ENCODE measurements at regions not wholly inside any gene's neighbourhood (a gene's known extent, or its start where the extent isn't known, plus 50 kb on each side); places are given as distances from the start of the nearest gene placed in this dataset.
"Not testable (repeated sequence)": the region's sequence is repeated elsewhere in the genome, so short reads cannot be mapped to it uniquely, and the experiment has no call there.

DNA sequence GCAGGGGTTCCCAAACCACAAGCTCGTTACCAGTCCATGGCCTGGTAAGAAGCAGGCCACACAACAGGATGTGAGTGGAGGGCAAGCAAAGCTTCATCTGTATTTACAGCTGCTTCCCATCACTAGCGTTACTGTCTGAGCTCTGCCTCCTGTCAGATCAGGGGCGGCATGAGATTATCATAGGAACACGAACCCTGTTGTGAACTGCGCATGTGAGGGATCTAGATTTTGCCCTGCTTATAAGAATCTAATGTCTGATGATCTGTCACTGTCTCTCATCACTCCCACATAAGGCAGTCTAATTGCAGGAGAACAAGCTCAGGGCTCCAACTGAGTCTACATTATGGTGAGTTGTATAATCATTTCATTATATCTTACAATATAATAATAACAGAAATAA, 677.4 kb upstream of the SLITRK6 start:
- H3K4me3 ChIP-seq (ENCODE audit: low read depth, low read length), result no peak overlapping the region
- TF ChIP-seq, protein P1, sequence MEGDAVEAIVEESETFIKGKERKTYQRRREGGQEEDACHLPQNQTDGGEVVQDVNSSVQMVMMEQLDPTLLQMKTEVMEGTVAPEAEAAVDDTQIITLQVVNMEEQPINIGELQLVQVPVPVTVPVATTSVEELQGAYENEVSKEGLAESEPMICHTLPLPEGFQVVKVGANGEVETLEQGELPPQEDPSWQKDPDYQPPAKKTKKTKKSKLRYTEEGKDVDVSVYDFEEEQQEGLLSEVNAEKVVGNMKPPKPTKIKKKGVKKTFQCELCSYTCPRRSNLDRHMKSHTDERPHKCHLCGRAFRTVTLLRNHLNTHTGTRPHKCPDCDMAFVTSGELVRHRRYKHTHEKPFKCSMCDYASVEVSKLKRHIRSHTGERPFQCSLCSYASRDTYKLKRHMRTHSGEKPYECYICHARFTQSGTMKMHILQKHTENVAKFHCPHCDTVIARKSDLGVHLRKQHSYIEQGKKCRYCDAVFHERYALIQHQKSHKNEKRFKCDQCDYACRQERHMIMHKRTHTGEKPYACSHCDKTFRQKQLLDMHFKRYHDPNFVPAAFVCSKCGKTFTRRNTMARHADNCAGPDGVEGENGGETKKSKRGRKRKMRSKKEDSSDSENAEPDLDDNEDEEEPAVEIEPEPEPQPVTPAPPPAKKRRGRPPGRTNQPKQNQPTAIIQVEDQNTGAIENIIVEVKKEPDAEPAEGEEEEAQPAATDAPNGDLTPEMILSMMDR (IDR thresholded peaks at IDR 0.05; ENCODE audit: insufficient read depth, low read depth, low read length, missing control alignments), result no peak

DNA sequence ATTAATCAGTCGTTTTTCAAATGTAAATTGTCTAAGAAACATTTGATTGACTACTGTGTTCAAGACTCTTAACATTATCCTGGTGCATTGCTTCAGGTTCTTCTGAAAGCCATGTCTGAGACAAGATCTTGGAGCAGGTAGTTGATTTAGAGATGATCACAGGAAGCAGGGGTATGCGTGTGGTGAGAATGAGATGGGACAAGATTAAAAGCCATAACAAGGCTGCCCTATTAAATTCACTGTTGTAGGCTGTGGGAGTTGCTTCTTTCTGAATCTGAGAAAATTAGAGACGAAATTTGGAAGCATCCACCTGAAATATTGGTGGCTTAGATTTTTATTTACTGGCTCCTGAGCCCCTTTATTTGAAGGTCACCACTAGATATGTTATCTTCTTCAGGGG, 687.4 kb upstream of the SLITRK6 start:
- no peak overlapping the region for H3K4me3 ChIP-seq (ENCODE audit: low read depth, low read length)
- TF ChIP-seq, protein P1 (IDR thresholded peaks at IDR 0.05; ENCODE audit: insufficient read depth, low read depth, low read length, missing control alignments), result no peak
- DNase-seq (ENCODE audit: low read depth), result no peak

More for the DNA sequence above, 677.4 kb upstream of the SLITRK6 start:
- DNase-seq (ENCODE audit: low read depth), result no peak

DNA sequence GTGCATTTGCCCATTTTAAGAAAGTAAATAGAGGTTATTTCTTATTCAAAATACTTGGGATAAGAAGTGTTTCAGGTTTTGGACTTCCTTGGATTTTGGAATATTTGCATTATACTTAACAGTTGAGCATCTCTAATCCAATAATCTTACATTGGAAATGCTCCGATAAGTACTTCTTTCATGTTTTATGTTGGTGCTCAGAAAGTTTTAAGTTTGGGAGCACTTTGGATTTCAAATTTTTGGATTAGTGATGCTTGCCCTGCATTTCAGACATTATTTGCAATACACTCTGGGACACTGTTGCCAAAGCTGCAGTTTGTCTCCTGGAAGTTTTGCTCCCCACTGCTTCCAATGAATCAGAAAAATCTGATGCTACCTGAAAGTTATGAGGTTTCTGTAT, 691.9 kb upstream of the SLITRK6 start:
- TF ChIP-seq, protein P1 (IDR thresholded peaks at IDR 0.05; ENCODE audit: insufficient read depth, low read depth, low read length, missing control alignments), result no peak
- DNase-seq (ENCODE audit: low read depth), result no peak
- no peak overlapping the region for H3K4me3 ChIP-seq (ENCODE audit: low read depth, low read length)

DNA sequence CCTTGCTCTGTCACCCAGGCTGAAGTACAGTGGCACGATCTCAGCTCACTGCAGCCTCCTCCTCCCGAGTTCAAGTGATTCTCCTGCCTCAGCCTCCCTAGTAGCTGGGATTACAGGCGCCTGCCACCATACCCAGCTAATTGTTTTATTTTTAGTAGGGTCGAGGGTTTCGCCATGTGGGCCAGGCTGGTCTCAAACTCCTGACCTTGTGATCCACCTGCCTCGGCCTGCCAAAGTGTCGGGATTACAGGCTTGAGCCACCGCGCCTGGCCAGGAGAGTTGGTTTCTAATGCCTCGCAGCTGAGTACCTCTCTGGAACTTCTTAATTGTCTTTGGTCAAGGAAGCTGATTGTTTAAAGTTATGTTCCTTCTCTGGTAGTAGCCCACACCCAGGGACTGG, 702.7 kb upstream of the SLITRK6 start:
- H3K4me3 ChIP-seq (ENCODE audit: low read depth, low read length); DNase-seq (ENCODE audit: low read depth): not testable (repeated sequence)

DNA sequence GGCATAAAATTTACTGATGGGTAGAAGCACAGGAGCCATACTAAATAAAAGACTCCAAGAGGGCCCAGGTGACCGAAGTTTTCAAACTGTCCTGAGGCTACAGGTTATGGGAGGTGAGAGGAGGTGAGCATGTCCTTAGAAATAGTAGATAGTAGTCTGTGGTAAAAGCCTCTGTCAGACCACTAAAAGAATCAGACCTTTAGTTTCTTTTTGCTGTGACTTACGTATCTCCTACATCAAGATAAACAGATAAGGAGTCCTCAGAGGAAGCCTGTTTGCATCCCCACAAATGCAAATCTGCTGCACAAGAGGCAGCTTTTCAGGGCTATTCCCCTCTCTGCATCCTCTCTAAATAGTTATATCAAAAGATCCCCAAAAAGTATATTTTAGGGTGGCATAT, 711.6 kb upstream of the SLITRK6 start:
- DNase-seq (ENCODE audit: low read depth), result no peak
- TF ChIP-seq, protein P1 (IDR thresholded peaks at IDR 0.05; ENCODE audit: insufficient read depth, low read depth, low read length, missing control alignments), result no peak
- H3K4me3 ChIP-seq (ENCODE audit: low read depth, low read length), result no peak overlapping the region

DNA sequence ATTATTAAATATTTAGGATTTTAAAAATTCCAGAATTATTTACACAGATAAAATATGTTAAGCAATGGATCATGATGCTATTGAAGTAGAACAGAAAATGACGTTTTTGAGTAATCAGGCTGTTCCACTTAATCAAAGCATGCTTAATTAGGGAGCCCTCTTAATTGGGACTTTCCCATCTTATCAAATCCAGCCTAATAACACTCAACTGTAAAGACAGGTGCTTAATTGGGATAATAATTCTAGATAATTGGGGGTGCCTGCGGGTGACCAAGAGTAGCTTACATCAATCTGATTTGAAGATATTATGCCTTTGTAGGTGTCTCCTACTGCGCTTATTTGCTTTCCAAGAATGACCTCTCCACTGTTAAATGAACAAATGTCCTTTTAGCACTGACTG, 742.2 kb upstream of the SLITRK6 start:
- H3K4me3 ChIP-seq (ENCODE audit: low read depth, low read length), result no peak overlapping the region
- TF ChIP-seq, protein P1 (IDR thresholded peaks at IDR 0.05; ENCODE audit: insufficient read depth, low read depth, low read length, missing control alignments), result no peak
- DNase-seq (ENCODE audit: low read depth), result no peak

DNA sequence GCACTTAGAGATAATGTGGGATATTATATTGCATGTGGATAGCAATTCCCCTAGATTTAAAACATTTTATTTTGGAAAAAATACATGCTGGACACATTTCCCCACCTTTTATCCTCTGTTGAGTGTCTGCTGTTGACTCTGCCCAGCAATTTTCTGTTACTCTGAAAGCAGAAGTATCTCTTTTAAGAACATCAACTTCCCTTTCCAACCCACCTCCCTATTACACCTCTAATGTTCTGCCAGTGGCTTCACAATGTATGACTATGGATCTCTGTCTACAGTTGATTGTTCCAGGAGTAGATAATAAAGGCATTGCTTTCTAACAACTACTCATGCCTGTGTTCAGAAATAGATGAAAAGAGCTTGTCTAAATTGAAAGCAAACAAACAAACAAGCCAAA, 754.8 kb upstream of the SLITRK6 start:
- H3K4me3 ChIP-seq (ENCODE audit: low read depth, low read length), result no peak overlapping the region
- DNase-seq (ENCODE audit: low read depth), result no peak
- TF ChIP-seq, protein P1 (IDR thresholded peaks at IDR 0.05; ENCODE audit: insufficient read depth, low read depth, low read length, missing control alignments), result no peak

Data from GM12865 (cell line).